ENCODE measurements at regions not wholly inside any gene's neighbourhood (a gene's known extent, or its start where the extent isn't known, plus 50 kb on each side); places are given as distances from the start of the nearest gene placed in this dataset.

DNA sequence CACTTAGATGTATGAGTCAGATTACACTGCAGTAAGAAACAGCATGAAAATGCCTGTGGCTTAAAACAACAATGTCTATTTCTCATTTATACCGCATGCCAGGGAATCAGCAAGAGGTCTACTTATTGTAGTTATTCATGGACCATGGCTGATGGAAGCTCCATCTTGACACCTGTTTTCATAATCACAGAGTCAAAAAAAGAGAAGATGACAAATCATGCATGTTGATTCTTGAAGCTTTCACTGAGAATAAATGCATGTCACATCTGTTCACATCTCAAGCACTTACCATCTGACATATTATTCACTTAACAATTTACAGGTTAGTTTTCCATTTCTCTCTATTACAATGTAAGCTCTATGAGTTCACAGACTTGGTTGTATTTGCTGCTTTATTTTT lies 194.2 kb upstream of the SLITRK2 start:
- Histone ChIP-seq H3K9me1 (ENCODE audit: insufficient read depth, low read length) (no peaks in the 10 kb centered on the region), H3K4me3 (ENCODE audit: insufficient read depth, low read depth, low read length) (no peak overlapping the region), H2BK15ac (ENCODE audit: low read depth, low read length) (no peak overlapping the region), H2BK5ac (ENCODE audit: low read depth, low read length, poor library complexity, severe bottlenecking) (no peak overlapping the region), H4K5ac (ENCODE audit: low read depth, low read length) (no peak overlapping the region), H2BK120ac (ENCODE audit: low read depth, low read length) (no peak overlapping the region), H3K18ac (ENCODE audit: low read depth, low read length) (no peak overlapping the region), H3K27me3 (ENCODE audit: control insufficient read depth, insufficient read depth, low read length) (no peaks in the 10 kb centered on the region), H2AK9ac (replicated peaks; ENCODE audit: low read depth, low read length, poor library complexity) (no peak overlapping the region), H3K27ac (ENCODE audit: insufficient read depth, low read length) (no peak overlapping the region), H4K8ac (ENCODE audit: low read depth in 2 of 2, low read length in 2 of 2) (no peak overlapping the region), H3K23ac (ENCODE audit: low read depth, low read length) (no peak overlapping the region), H3K79me1 (ENCODE audit: low read depth in 1 of 2, low read length in 2 of 2) (no peaks in the 10 kb centered on the region), H2BK20ac (ENCODE audit: low read depth, low read length) (no peak overlapping the region), H3K9me3 (ENCODE audit: control insufficient read depth, insufficient read depth, low read length) (peaks cover 6% of the 10 kb centered on the region; the same call in 1 of the 2 replicates), H4K20me1 (ENCODE audit: insufficient read depth, low read length) (no peaks in the 10 kb centered on the region), H3K14ac (replicated peaks; ENCODE audit: low read depth, low read length) (no peak overlapping the region), H3K4ac (ENCODE audit: low read depth, low read length) (no peak overlapping the region), H4K91ac (ENCODE audit: insufficient read depth, low read depth, low read length) (no peak overlapping the region), H3K4me2 (ENCODE audit: low read depth, low read length) (no peak overlapping the region), H2AK5ac (ENCODE audit: low read depth, low read length) (no peak overlapping the region), H3K4me1 (ENCODE audit: control insufficient read depth, insufficient read depth, low read length) (no peaks in the 10 kb centered on the region), H3K36me3 (ENCODE audit: control insufficient read depth, insufficient read depth, low read length) (no peaks in the 10 kb centered on the region), H2AFZ (replicated peaks; ENCODE audit: low read length, poor library complexity) (no peak overlapping the region), H3K56ac (ENCODE audit: extremely low read depth, insufficient read depth, low read length) (no peak overlapping the region), H3K9ac (ENCODE audit: low read depth, low read length) (no peak overlapping the region)
- no peak for TF ChIP-seq RAD21 (IDR thresholded peaks at IDR 0.05; ENCODE audit: low read length)
- ATAC-seq (ENCODE audit: low read depth) (no peak), DNase-seq (no peak)
- WGBS, 2 experiments (ENCODE audit: extremely low coverage in 2 of 2, insufficient read length in 1 of 2): no CpG with 5 or more reads among the region's 1 CpG
- intact Hi-C loops (cut with micrococcal nuclease) (no loop called here), dilution Hi-C loops (cut with HindIII; ENCODE audit: low sequenced_read_pairs, unreplicated experiment) (no loop called here), in situ Hi-C loops (cut with MboI; ENCODE audit: low sequenced_read_pairs) (no loop called here)
- BruUV-seq (replicated peaks): no TSS peak
- ChIA-PET POLR2A (ENCODE audit: unreplicated experiment) (no interaction called here), CTCF (no interaction called here)

Data from IMR-90 (cell line).